GM12872 (cell line): ENCODE measurements at regions not wholly inside any gene's neighbourhood (a gene's known extent, or its start where the extent isn't known, plus 50 kb on each side); places are given as distances from the start of the nearest gene placed in this dataset.

ENCODE experiments used
- CTCF ChIP-seq: IDR thresholded peaks from 3 replicates; pipeline ENCODE4 v1.5.1; 2011; ENCODE audit warnings: low read depth, mild to moderate bottlenecking, low read length, moderate library complexity; ENCODE audit not compliant: insufficient read depth

- no peak for TF ChIP-seq CTCF
Observed at GRCh38 chr6:169866140-169866534, 114.7 kb downstream of the ERMARD start.

GRCh38 chr6:169865346-169866139, 114.1 kb downstream of the ERMARD start:
- no peak for TF ChIP-seq CTCF

- TF ChIP-seq CTCF, result no peak
Observed at GRCh38 chr6:169864148-169865020, 113.0 kb downstream of the ERMARD start.

GRCh38 chr6:169863710-169864109, 112.3 kb downstream of the ERMARD start:
- no peak for TF ChIP-seq CTCF

GRCh38 chr6:169862892-169863525, 111.6 kb downstream of the ERMARD start:
- TF ChIP-seq CTCF, result no peak

GRCh38 chr6:169862043-169862891, 110.8 kb downstream of the ERMARD start:
- no peak for TF ChIP-seq CTCF
